ENCODE measurements at regions not wholly inside any gene's neighbourhood (a gene's known extent, or its start where the extent isn't known, plus 50 kb on each side); places are given as distances from the start of the nearest gene placed in this dataset.

DNA sequence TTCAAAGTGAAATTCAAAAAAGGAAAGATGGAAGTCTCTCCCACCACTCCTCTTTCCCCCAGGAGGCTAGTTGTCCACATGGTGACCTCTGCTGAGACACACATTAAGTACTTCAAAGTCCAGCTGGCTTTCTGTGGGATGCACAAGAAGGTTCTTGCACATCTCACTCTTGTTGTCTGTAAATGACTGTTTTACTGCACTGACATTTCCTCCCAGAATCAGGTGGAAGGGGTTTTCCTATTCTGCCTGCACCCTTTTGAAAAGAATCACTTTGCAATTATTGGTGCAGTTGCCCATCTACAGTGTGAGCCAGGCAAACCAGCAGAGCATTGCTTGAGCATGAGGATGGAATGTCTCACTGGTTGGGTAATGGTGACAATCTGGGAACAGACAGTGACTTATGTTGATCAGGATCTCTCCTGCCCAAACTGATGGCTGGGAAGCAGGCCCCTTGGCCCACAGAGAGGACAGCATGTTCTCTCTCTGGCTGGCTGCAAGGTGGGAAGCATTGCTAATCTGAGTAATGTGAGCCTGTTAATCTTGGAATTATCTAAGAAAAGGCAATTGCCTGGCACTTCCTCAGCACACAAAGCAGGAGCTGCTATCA is 347.7 kb upstream of the SATB1 start:
- no peak for DNase-seq (ENCODE audit: low read depth)

DNA sequence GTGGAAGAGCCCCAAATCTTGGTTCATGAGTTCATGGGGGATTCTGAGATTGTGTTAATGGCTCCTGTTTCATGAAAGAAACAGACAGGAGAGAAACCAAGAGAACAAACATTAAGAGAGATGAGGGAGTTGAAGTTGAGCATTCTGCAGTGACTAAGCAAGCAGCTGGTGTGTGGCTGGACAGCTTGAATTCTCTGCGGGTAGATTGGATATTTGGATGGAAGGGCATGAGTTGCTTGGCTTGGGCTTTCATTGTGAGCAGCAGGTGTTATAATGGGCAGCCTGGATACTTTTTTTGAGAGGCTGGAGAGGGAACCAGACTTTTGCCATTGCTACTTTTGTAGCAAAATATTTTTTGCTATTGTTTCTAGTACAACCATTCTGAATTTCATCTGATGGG is 346.8 kb upstream of the SATB1 start:
- DNase-seq (ENCODE audit: low read depth), result no peak

GRCh38 chr3:18770800-18771199 is 345.7 kb upstream of the SATB1 start:
- DNase-seq (ENCODE audit: low read depth), result no peak

DNA sequence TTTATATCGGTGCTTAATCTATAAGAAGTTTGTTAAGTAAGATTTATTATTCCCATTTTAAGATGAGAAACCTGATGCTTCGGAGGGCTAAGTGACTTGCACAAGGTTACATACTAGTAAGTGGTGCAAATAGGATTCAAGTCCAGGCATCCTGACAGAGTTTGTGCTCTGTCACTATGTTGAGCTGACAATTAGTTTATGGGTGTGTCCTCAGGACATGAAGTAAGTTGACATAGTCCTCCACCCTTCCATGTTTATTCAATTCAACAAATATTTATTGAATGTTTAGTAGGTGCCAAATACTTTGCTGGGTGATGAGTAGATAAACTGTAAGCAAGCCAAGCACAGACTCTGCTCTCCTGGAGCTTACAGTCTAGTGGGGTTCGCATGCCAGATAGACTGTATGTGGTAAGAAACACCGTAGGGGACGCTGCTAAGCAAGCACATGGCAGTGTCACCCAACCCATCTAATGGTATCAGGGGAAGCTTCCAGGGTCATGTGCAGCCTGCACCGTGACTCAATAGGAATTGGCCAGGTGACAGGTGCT is 342.7 kb upstream of the SATB1 start:
- DNase-seq (ENCODE audit: low read depth), result no peak

DNA sequence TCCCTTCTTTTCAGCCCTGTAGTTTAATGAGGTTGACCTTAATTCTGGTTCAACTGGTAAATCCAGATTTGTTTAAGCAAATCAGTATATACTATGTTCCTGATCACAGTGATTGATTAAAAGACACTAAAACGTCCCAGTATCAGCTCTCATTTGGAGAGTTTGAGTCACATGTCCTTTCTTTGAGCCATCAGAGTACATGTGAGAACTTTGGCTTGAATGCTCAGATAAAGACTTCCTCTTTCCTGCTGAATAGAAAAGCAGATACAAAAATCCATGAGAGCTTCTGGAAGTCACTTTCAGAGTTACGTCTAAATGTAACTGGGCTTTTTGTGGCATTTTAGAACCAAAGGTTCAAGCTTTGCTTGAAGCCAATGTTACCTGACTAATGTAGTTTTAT is 341.8 kb upstream of the SATB1 start:
- no peak for DNase-seq (ENCODE audit: low read depth)

DNA sequence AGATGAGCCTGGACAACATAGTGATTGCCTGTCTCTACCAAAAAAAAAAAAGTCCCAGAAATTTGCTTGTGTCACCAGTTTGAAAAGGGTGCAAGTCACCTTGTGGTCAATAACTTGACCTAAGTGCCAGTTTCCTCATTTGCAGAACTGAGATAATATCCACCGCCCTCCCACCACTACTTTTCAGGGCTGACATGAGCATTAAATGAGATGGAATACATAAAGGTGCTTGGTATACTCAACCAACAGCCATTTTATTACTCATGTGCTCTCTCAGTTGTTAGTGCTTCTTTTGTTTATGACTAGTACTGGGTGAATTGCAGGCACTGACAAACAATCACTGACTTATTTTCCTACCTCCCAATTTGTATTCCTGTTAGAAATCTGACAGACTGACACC is 340.5 kb upstream of the SATB1 start:
- no peak for DNase-seq (ENCODE audit: low read depth)

GRCh38 chr3:18765161-18765560 is 340.0 kb upstream of the SATB1 start:
- no peak for DNase-seq (ENCODE audit: low read depth)

DNA sequence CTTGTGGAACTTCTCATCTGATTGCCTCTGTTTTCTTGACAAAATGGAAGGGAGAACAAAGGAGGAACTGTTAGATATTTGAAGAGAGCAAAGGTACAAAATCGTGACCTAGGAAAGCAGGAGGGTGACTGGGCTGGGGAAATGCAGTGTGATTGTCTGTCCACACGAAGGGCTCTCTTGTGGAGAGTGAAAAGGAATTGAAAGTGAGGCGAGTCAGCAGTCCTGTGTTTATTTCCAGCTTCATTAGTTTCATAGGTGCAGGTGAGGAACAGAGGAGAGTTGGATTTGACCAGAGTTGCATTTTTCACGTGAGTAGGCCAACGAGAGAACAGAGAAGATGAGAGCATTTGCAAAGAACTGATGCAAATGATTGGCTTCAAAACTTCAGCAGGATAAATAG is 336.4 kb upstream of the SATB1 start:
- no peak for DNase-seq (ENCODE audit: low read depth)

- no peak for DNase-seq (ENCODE audit: low read depth)
These were observed 333.0 kb upstream of the SATB1 start for GRCh38 chr3:18758047-18758704.

GRCh38 chr3:18757476-18757875 is 332.3 kb upstream of the SATB1 start:
- no peak for DNase-seq (ENCODE audit: low read depth)

DNA sequence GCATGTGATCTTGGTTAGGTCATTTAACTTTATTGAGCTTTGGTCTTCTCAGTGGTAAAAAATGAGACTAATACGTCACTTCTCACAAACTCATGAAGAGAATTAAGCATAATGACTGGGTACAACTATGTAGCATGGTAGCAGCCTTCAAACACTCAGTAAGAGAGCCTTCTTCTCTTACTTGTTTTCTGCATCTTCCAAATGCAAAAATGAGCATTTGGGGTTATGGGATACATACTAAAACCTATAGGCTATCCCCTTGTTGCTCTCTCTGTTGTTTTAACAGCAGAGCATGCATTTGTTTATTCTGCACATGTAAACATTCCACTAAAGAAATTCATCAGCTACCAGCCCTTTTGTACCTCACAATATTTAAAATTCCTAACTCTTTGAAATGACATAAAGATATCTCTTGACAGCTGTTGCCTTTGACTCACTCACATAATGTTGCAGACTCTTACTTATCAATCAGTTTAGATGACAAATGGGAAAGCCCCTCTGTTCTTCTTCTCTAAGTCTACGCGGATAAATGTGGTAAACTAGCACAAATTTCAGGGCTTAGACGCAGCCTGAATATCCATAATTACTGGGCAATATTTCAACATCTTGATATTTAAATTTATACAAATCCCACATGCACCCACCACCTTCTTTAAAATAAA is 327.3 kb upstream of the SATB1 start:
- DNase-seq (ENCODE audit: low read depth), result no peak

DNA sequence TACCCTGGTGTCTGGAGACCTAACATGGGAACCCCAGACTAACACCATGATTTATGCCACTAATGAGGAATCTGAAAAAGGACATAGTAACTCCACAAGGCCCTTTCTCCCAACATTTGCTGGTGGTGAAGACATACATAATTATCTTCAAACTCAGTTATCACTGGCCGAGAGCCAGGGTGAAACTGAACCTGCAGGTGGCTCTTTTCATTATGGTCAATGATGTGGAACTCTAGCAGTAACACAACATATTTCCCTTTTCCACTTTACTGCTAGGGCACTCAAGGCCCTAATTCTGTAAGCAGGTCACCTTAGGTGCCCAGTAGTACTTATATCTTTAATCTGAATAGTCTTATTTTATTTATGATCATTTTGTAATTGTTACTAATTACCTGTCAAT is 326.4 kb upstream of the SATB1 start:
- DNase-seq (ENCODE audit: low read depth), result no peak

DNA sequence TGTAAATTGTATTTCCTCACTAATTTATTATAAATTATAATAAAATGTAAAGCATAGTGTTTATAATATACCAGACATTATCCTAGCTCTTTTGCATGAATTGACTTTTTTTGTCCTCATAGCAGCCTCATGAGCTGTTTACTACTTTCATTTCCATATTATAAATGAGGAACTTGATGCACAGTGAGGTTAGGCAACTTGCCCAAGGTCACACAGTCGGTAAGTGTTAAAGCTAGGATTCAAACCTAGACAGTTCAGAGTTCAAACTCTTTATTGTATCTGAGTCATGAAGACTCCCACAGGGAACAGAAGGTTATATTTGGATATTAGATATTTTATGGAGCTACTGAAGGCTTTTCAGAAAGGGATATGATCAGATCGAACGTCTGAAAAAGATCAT is 322.2 kb upstream of the SATB1 start:
- DNase-seq (ENCODE audit: low read depth), result no peak

GRCh38 chr3:18745472-18745871 is 320.3 kb upstream of the SATB1 start:
- DNase-seq (ENCODE audit: low read depth), result no peak

DNA sequence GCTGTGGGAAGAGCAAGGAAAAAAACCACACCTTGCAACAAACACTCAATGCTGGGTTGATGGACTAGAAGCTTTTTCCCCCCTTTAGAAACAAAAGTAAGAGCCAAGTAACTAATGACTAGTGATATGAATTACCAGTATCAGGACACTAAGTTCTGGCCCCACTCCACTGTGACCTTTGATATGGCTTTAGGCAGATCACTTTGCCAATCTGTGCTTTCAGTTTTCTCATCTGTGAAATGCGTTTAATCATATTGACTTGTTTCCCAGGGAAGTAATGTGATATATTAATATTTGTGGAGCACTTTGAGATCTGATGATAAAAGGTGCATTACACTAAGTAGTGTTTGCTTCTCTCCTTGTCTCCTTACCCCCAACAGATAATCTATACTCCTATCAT is 319.3 kb upstream of the SATB1 start:
- no peak for DNase-seq (ENCODE audit: low read depth)

DNA sequence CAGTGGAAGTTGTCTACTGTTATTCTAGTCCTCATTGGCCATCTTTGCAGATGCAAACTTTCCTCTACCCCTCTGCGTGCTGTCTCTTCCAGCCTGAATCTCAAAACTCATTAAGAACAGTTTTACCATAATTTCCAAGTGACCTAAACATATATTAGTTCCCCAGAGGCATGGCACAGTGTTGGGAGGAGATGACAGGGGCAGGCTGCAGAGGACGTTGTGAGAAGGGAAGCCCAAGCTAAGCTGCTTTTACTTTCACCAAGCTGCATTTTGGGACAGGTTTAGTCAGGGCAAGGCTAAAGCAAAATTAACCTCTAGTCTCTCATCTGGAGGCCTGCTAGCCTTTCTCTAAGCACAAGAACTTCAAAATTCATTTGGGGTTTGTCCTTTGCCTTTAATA is 318.6 kb upstream of the SATB1 start:
- DNase-seq (ENCODE audit: low read depth), result no peak

GRCh38 chr3:18740631-18741583 is 315.8 kb upstream of the SATB1 start:
- DNase-seq (ENCODE audit: low read depth), result no peak

DNA sequence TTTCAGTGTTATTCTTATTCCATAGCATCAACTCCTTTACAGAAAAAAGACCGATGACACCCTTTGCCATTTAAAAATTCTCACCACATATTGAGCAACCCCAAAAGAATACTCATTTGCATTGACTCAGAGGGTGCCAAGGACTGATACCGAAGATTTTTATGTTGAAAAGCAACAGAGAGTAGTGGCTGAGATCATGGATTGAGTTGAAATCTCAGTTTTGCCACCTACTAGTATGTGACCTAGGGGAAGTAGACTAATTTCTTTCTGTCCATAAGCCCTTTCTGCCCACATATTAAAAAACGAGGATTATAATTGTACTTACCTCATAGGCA is 313.9 kb upstream of the SATB1 start:
- no peak for DNase-seq (ENCODE audit: low read depth)

DNA sequence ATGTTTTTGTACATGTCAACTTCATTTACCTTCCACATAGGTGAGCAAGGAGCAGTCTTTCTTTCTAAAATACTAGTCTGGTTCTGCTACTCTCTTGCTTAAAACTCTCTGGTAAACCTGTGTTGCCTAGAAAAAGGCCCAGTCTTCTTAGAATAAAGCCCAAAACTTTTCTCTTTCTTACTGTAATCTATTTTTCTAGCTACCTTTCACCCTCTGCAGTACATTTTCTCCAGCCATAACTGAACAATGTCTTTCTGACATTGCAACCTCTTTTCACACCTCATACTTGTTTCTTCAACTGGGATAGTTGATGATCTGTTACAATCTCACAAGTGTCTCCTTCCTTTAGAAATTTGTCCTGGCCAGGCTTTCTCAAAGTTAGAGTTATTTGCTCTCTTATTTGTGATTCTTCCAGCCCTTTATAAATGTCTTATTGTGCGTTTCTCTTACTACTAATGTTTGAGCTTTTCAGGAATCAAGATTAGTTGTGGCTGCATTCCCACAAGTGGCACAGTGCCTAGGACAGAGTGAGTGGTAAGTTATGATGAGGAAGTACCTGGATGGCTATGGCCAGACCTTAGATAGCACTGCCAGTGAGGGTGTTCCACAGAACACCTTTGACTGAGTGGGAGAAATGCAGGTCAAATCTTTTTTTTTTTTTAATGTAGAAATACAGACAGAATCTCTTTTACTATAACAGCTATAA is 313.4 kb upstream of the SATB1 start:
- DNase-seq (ENCODE audit: low read depth), result no peak

- no peak for DNase-seq (ENCODE audit: low read depth)
These were observed 309.9 kb upstream of the SATB1 start for GRCh38 chr3:18735005-18735404.

- no peak for DNase-seq (ENCODE audit: low read depth)
These were observed 309.2 kb upstream of the SATB1 start for GRCh38 chr3:18734309-18734708.

GRCh38 chr3:18732474-18732873 is 307.3 kb upstream of the SATB1 start:
- DNase-seq (ENCODE audit: low read depth), result no peak

All from non-pigmented ciliary epithelial cell (primary cell).